NOMO-1 treated with dmso at 0.1 percent for 144 hours (cell line): ENCODE measurements at regions not wholly inside any gene's neighbourhood (a gene's known extent, or its start where the extent isn't known, plus 50 kb on each side); places are given as distances from the start of the nearest gene placed in this dataset.
"Not testable (repeated sequence)": the region's sequence is repeated elsewhere in the genome, so short reads cannot be mapped to it uniquely, and the experiment has no call there.

Experiments used
- DNase-seq: peaks from one replicate; lab custom pipeline; 2025; ENCODE audit not compliant: unreplicated experiment; lab: John Stamatoyannopoulos, UW

DNA sequence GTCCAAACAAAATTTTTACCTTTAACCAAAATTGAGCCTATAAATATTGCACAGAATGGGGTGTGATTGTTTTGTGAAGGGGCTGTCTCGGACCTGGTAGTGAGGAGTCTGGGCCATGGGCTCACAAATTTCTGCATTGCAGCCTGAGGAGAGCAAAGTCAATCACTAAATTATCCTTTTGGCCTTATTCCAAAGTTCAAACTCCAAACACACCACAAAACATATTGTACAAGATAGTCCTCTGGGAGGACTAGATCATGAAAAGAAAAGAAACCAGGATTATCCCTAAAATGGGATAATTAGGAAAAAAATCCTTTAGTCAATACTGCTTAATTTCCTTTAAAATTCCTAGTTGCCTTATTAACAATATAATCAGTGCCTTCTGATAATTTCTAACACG lies 115.5 kb downstream of the BUB3 start:
- DNase-seq = no peak

DNA sequence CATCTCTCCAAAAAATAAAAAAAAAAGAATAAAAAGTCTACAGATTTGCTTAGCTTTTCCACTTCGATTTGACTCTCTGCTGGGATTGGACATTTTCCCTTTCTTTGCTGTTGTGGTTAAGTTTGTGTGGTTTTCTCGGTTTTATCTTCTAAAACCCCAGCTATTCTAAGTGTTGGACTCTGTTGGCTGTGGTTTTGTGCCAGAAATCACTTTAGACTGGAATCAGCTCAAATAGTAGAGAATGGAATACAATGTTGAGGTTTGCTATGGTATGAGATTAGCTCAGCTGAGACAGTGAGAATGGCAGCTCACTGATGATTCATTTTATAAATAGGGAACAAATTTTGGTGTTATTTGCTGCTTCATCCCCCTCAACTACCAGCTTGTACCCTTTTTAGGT lies 116.0 kb downstream of the BUB3 start:
- DNase-seq = no peak

DNA sequence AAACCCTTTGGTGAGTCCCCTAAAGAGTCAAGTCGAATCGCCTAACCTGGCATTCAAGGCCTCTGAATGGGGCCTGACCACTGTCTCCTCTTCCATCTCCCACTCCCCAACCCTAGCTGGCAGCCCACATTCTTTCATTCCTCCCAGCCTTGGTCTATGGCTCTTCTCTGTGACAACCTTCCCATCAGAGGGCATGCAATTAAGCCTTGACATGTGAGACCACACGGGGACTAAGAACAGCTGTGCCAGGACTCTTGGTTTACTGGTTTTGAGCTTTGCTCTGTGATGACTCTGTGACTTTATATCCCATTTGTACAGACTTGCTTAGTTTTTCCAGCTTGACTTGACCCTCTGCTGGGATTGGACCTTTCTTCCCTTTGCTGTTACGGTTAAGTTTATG lies 116.6 kb downstream of the BUB3 start:
- DNase-seq = no peak

DNA sequence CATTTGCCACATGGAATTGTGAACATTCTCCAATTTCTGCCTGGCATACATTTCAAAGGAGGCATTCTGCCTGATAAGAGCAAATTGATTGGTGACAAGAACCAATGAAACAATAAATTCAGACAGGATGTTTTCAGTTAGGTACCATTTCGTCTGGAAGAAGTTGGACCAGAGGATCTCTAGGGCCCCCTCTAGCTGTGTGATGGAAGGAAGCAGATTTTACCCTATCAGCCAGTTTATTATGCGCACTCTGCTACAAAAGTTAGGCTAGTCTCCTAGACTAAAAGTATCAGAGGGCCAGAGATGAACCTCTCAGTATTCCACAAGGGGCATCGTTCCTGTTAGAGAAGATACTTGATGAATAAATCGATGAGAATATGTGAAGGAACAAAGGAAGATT lies 118.0 kb downstream of the BUB3 start:
- DNase-seq = no peak

- no peak for DNase-seq
Observed at GRCh38 chr10:123274306-123275135, 120.3 kb downstream of the BUB3 start.

- no peak for DNase-seq
Observed at GRCh38 chr10:123275136-123275564, 120.9 kb downstream of the BUB3 start.

- DNase-seq = no peak
Observed at GRCh38 chr10:123278445-123278844, 124.2 kb downstream of the BUB3 start.

DNA sequence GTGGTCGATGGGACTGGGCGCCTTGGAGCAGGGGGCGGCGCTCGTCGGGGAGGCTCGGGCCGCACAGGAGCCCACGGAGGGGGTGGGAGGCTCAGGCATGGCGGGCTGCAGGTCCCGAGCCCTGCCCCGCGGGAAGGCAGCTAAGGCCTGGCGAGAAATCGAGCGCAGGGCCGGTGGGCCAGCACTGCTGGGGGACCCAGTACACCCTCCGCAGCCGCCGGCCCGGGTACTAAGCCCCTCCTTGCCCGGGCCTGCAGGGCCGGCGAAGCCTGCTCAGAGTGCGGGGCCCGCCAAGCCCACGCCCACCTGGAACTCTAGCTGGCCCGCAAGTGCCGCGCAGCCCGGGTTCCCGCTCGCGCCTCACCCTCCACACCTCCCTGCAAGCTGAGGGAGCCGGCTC lies 129.2 kb downstream of the BUB3 start:
- DNase-seq = not testable (repeated sequence)

GRCh38 chr10:123284022-123284421 lies 129.8 kb downstream of the BUB3 start:
- DNase-seq = no peak

DNA sequence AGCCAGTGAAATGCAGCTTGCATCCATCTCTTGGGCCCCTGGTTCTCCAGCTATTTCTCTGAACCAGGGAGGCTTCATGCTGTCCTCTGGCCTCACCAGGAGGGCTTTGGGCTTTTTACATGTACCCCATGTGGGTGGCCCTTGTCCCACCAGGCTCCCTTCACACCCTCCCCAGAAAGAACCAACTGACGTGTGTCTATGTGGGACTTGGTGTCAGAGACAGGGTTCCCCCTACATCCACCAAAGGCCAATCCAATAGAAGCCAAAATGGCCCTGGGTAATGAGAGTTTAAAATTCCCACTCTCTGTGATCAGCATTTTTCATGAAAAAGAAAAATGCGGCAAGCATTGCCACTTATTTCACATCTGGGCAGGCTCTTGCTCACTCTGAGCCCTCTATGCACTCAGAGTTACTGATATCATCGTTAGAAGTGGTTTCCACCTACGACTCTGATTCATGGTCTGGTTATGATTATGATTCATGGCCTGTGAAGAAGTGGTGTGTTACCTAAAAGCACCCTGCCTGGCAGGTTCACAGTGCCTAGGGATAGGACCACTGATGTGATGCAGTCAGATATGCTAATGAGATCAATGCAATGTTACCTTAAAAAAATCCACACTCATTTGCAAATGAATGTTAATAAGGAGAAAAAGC lies 133.5 kb downstream of the BUB3 start:
- DNase-seq = no peak

DNA sequence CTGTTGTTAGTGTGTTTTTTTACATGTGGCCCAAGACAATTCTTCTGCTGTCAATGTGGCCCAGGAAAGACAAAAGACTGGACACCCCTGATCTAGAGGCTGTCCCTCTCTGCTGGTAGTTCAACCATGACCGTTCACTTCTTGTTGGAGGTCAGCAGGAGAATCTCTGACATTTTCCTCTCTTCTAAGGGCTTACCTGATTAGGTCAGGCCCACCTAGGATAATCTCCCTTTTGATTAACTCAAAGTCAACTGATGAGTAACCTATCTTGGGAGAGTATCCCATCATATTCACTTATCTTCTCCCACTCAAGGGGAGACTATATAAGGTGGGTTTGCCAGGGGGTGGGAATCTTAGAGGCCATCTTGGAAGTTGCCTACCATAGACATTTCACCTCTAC lies 135.2 kb downstream of the BUB3 start:
- no peak for DNase-seq

GRCh38 chr10:123294109-123294508 lies 139.9 kb downstream of the BUB3 start:
- DNase-seq = no peak

DNA sequence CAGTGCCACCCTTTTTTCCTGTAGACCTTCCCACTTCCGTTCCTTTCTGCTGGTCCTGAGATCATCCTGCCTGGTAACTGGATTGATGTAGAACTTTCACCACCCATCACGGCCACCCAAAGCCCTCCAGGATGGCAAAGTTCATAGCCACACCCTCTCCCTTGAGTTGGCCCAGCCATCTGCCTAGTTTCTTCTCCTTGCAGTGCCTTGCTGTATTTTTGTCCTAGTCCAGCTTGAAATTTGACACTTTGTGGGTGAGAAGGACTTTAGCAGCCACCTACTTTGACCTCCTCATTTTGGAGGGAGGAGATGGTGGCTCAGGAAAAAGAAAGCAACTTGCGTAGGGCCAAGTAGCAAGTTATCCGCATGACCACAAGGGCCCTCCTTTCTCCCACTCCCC lies 140.7 kb downstream of the BUB3 start:
- no peak for DNase-seq

DNA sequence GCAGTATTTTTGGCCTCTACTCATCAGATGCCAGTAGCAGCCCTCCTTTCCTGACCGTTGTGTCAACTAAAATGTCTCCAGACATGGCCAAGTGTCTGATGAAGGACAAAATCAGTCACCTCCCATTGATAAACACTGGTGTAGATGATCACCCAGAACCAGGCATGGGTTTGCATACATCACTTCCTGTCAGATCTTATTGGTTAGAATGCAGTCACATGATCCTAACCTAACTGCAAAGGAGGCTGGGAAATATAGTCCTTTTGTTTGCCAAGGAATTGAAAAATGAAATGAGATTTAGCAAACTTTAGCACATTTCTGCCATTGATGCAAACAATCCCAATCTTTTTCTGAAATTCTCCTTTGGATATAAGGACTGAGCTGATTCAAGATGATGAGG lies 141.4 kb downstream of the BUB3 start:
- no peak for DNase-seq

DNA sequence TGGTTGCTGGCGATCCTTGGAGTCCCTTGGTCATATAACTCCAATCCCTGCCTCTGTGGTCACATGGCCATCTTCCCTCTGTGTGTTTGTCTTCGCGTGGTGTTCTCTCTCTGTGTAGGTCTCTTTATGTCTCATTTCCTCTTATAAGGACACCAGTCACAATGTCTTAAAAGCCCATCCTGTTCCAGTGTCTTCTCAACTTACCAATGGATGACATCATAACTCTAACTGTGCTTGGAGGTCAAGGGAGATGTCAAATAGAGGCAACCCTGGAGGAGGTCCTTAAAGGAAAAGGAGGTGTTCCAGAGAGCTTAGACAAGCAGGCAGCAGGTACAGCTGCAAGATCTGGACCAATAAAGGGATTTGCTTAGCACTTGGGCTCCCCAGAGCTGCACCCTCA lies 143.0 kb downstream of the BUB3 start:
- DNase-seq = no peak

GRCh38 chr10:123298583-123298982 lies 144.4 kb downstream of the BUB3 start:
- no peak for DNase-seq

GRCh38 chr10:123299598-123299997 lies 145.4 kb downstream of the BUB3 start:
- DNase-seq = no peak

DNA sequence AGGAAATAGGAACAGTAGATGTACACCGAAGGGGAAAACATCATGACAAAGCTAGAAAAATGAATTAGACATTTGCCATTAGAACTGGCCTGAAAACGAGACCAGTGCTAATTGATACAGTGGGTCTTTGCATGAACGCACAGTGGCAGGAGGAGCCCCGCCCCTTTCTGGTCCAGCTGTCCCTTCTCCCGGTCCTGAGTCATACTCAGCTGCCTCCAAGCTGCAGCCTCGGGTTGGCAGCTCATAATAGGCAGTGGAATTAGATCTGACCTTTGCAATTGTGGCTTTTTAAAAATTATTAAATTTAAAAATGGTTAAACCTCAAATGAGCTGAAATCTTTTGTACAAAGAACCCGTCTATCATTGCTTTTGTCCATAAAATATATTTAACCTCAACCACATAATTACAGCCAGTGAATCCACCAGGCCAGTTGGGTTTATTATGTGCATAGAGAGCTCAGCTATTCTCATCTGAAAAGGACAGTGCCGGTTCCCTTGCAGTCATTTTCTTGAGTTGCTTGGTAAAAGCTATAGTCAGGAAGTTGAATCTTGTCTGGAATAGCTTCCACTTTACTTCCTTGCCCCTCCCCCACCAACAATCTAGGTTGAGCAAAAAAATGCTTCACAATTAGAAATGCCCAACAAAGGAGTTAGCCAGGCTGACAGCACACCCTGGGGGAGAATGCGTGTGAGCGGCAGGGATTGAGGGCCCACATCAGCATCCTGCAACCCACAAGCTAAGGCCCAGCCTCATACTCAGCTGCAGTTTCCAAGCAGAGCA lies 147.1 kb downstream of the BUB3 start:
- DNase-seq = no peak

DNA sequence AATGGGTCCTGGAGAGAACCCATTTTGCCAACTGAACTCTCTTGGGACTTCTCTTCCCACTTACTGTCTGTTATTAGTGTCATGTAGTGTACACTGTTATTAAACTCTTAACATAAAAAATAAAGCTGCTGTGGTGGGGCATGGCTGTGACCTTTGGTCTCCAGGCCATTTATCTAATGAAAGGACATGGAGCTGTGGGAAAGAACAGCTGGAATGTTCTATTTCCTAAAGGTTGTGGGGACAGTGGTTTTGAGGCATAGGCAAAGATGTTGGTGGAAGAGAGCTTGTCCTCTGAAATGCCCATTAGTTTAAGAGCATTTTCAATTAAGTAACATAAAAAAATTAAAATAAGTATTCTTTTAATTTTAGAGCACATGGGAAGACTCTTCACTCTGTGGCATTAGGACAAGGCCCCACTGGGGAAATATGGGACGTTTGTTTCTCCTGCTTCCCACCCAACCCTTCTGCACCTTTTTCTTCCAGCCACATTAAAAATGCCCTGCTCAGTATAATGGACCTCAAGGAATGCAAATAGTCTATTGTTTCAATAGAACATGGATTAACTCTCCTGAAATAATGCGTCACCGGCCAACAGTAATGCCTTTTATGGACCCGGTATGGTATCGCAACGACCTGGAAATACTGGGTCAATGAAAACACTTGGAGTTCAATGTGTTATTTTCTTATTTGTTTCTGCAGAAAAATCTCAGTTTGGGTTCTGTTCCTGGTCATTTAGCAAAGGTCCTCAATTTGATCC lies 149.6 kb downstream of the BUB3 start:
- no peak for DNase-seq

GRCh38 chr10:123305671-123306070 lies 151.5 kb downstream of the BUB3 start:
- DNase-seq = no peak

DNA sequence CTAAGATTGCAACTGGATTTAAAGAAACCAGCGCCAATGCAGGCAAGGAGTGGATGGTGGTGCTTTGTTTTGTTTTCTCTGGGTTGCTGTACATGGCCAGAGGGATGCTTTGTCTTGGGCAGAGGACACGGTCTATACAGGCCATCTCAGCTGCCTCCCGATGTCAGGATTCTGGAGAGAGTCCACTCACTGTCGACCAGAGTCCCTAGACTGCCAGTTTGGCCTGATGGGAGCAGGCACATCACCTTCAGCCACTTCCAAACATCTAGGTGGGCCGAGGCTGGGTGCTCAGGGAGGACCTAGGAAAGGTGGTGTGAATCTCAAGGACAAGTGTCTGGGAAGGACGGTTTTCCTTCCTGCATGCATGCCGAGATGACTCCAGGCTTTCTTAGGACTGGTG lies 152.1 kb downstream of the BUB3 start:
- no peak for DNase-seq
